OCI-LY3 (cell line): ENCODE measurements at regions not wholly inside any gene's neighbourhood (a gene's known extent, or its start where the extent isn't known, plus 50 kb on each side); places are given as distances from the start of the nearest gene placed in this dataset.
"Not testable (repeated sequence)": the region's sequence is repeated elsewhere in the genome, so short reads cannot be mapped to it uniquely, and the experiment has no call there.

Source experiments
- H2AFZ ChIP-seq: fragments of 200-600, 300-600 bp; shearing (Covaris generic); 2 replicates; pipeline ENCODE4 v1.6.0; 2014; ENCODE audit warnings: antibody characterized with exemption, low read depth, low read length
- H3K27ac ChIP-seq: fragments of 200-600, 300-600 bp; sonication (generic); 2 replicates; pipeline ENCODE4 v1.5.1; 2014; ENCODE audit warnings: mild to moderate bottlenecking, low read length, moderate library complexity, mixed read lengths
- H3K27me3 ChIP-seq: fragments of 200-600, 300-600 bp; sonication (generic); 2 replicates; pipeline ENCODE4 v1.6.1; 2014; ENCODE audit warnings: low read depth, low read length, mixed read lengths
- H3K36me3 ChIP-seq: fragments of 200-600, 300-600 bp; sonication (generic); replicated peaks from 2 replicates; pipeline ENCODE3; 2014; ENCODE audit warnings: low read depth, low read length, mixed read lengths
- H3K4me1 ChIP-seq: fragments of 300-600, 200-600 bp; sonication (generic); 2 replicates; pipeline ENCODE4 v1.6.1; 2014; ENCODE audit warnings: low read length, mixed read lengths
- H3K4me2 ChIP-seq: fragments of 200-600, 300-600 bp; sonication (generic); 2 replicates; pipeline ENCODE4 v1.6.1; 2014; ENCODE audit warnings: low read length, mixed read lengths
- H3K4me3 ChIP-seq: fragments of 300-600, 200-600 bp; sonication (generic); 2 replicates; pipeline ENCODE4 v1.5.1; 2014; ENCODE audit warnings: antibody characterized with exemption, mild to moderate bottlenecking, low read length, moderate library complexity
- H3K79me2 ChIP-seq: fragments of 300-600, 200-600 bp; shearing (Covaris generic); 2 replicates; pipeline ENCODE4 v1.6.1; 2014; ENCODE audit warnings: mild to moderate bottlenecking, low read length, mixed read lengths
- H3K9ac ChIP-seq: fragments of 300-600, 200-600 bp; shearing (Covaris generic); 2 replicates; pipeline ENCODE4 v1.6.0; 2014; ENCODE audit warnings: mild to moderate bottlenecking, low read length, moderate library complexity
- H3K9me3 ChIP-seq: fragments of 200-600, 300-600 bp; shearing (Covaris generic); 2 replicates; pipeline ENCODE4 v1.6.1; 2014; ENCODE audit warnings: low read length, mixed read lengths; ENCODE audit not compliant: insufficient read depth
- H4K20me1 ChIP-seq: fragments of 200-600, 300-600 bp; sonication (generic); 2 replicates; pipeline ENCODE4 v1.6.1; 2016; ENCODE audit warnings: low read length, mixed read lengths; ENCODE audit not compliant: insufficient read depth
- CTCF ChIP-seq: fragments of 200-600, 300-600 bp; sonication (generic); IDR thresholded peaks from 2 replicates; pipeline ENCODE4 v1.5.1; 2014; ENCODE audit warnings: antibody characterized with exemption, low read length, low read depth
- EZH2phosphoT487 ChIP-seq: fragments of 200-600 bp; shearing (Covaris generic); IDR thresholded peaks from 2 replicates; pipeline ENCODE4 v1.6.1; 2018; ENCODE audit warnings: antibody characterized with exemption, mixed run types, low read depth

GRCh38 chr16:21521390-21522143, 77.8 kb upstream of the METTL9 start:
- Histone ChIP-seq H3K79me2 (peaks cover 32% of the 10 kb centered on the region), H3K9ac (peak overlapping the region; percentile 87; the same call in 1 of the 2 replicates), H4K20me1 (peaks cover 14% of the 10 kb centered on the region), H3K4me3 (peak overlapping the region; percentile 89; the same call in 1 of the 2 replicates), H3K27me3 (peaks cover 11% of the 10 kb centered on the region; the same call in 1 of the 2 replicates), H3K4me1 (peaks cover 11% of the 10 kb centered on the region; the same call in 1 of the 2 replicates), H3K4me2 (peak overlapping the region; percentile 47; the same call in 1 of the 2 replicates)
- H2AFZ ChIP-seq, H3K36me3 ChIP-seq, H3K27ac ChIP-seq, H3K9me3 ChIP-seq: not testable (repeated sequence)

- not testable (repeated sequence) for H3K4me1 ChIP-seq, H4K20me1 ChIP-seq, H3K27ac ChIP-seq, H3K9ac ChIP-seq, H3K4me3 ChIP-seq, H3K36me3 ChIP-seq, H3K9me3 ChIP-seq, H2AFZ ChIP-seq, H3K4me2 ChIP-seq
- Histone ChIP-seq H3K27me3 (peaks cover 11% of the 10 kb centered on the region; the same call in 1 of the 2 replicates), H3K79me2 (peaks cover 21% of the 10 kb centered on the region)
Measured at GRCh38 chr16:21522846-21523245, 76.5 kb upstream of the METTL9 start.

- Histone ChIP-seq H3K9me3 (no peaks in the 10 kb centered on the region), H3K79me2 (peaks cover 15% of the 10 kb centered on the region), H3K36me3 (no peaks in the 10 kb centered on the region), H4K20me1 (no peaks in the 10 kb centered on the region), H3K4me2 (no peak overlapping the region), H3K4me1 (0 out of 2 replicates have a peak, but pooled peaks cover 5% of the 10 kb centered on the region), H3K4me3 (no peak overlapping the region), H3K27me3 (peaks cover 11% of the 10 kb centered on the region; the same call in 1 of the 2 replicates), H3K27ac (no peak overlapping the region), H2AFZ (no peak overlapping the region), H3K9ac (no peak overlapping the region)
- TF ChIP-seq EZH2phosphoT487 (no peak), CTCF (no peak)
Measured at GRCh38 chr16:21523411-21524067, 75.8 kb upstream of the METTL9 start.

GRCh38 chr16:21524068-21524751, 75.2 kb upstream of the METTL9 start:
- Histone ChIP-seq H3K27ac (no peak overlapping the region), H3K27me3 (peaks cover 11% of the 10 kb centered on the region; the same call in 1 of the 2 replicates), H3K79me2 (peaks cover 8% of the 10 kb centered on the region), H3K4me2 (no peak overlapping the region), H3K36me3 (no peaks in the 10 kb centered on the region), H3K9ac (no peak overlapping the region), H3K4me1 (0 out of 2 replicates have a peak, but pooled peaks cover 5% of the 10 kb centered on the region), H3K9me3 (no peaks in the 10 kb centered on the region), H4K20me1 (no peaks in the 10 kb centered on the region), H2AFZ (no peak overlapping the region), H3K4me3 (no peak overlapping the region)
- no peak for TF ChIP-seq CTCF
- no peak for TF ChIP-seq EZH2phosphoT487

- not testable (repeated sequence) for H3K4me3 ChIP-seq, H3K79me2 ChIP-seq, H2AFZ ChIP-seq, H3K27ac ChIP-seq, H3K4me1 ChIP-seq, H3K36me3 ChIP-seq, H3K9me3 ChIP-seq, H4K20me1 ChIP-seq, H3K4me2 ChIP-seq, H3K9ac ChIP-seq
- H3K27me3 ChIP-seq, result peaks cover 11% of the 10 kb centered on the region; the same call in 1 of the 2 replicates
Measured at GRCh38 chr16:21524752-21525028, 74.7 kb upstream of the METTL9 start.

- H3K4me3 ChIP-seq, H3K4me1 ChIP-seq, H3K79me2 ChIP-seq, H3K4me2 ChIP-seq, H4K20me1 ChIP-seq, H2AFZ ChIP-seq, H3K36me3 ChIP-seq, H3K9me3 ChIP-seq, H3K27ac ChIP-seq, H3K9ac ChIP-seq: not testable (repeated sequence)
- peaks cover 11% of the 10 kb centered on the region; the same call in 1 of the 2 replicates for H3K27me3 ChIP-seq
Measured at GRCh38 chr16:21525029-21525895, 74.1 kb upstream of the METTL9 start.
